Ramos (cell line): ENCODE measurements at regions not wholly inside any gene's neighbourhood (a gene's known extent, or its start where the extent isn't known, plus 50 kb on each side); places are given as distances from the start of the nearest gene placed in this dataset.

Experiments
- in situ Hi-C: fragments of 300-500 bp; cut with MboI; formaldehyde crosslinking; loops from one replicate; pipeline ENCODE4 v1.14.3; 2022; ENCODE audit warnings: low sequenced_read_pairs; ENCODE audit not compliant: unreplicated experiment

- in situ Hi-C loops: no loop called here
Observed at GRCh38 chr12:89862511-89863445, 154.1 kb upstream of the ATP2B1 start.

DNA sequence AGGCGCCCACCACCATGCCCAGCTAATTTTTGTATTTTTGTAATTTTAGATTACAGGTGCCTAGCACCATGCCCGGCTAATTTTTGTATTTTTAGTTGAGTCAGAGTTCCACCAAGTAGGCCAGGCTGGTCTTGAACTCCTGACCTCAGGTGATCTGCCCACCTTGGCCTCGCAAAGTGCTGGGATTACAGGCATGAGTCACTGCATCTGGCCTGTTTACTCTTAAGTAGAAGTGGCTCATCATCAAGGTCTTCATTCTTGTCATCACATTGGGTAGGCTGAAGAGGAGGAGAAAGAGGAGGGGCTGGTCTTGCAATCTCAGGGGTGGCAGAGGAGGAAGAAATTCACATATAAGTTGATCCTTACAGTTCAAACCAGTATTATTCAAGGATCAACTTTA lies 152.4 kb upstream of the ATP2B1 start:
- in situ Hi-C loops: no loop called here

- in situ Hi-C loops: no loop called here
Observed at GRCh38 chr12:89859508-89860220, 151.0 kb upstream of the ATP2B1 start.

DNA sequence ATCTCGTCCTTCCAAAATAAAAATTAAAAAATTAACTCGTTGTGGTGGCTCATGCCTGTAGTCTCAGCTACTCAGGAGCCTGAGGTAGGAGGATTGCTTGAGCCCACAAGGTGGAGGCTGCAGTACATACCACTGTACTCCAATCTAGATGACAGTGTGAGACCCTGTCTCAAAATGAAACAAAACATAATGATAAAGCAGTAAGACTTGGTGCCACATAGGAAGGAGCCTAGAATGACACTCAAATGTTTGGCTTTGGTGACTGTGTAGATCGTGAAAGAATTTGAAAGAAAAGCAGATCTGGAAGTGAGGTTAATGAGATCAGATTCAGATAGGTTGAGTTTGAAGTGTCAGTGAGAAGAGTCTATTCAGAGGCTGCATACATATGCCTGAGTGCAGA lies 150.1 kb upstream of the ATP2B1 start:
- in situ Hi-C loops: no loop called here

- in situ Hi-C loops: no loop called here
Observed at GRCh38 chr12:89857652-89858274, 149.1 kb upstream of the ATP2B1 start.

DNA sequence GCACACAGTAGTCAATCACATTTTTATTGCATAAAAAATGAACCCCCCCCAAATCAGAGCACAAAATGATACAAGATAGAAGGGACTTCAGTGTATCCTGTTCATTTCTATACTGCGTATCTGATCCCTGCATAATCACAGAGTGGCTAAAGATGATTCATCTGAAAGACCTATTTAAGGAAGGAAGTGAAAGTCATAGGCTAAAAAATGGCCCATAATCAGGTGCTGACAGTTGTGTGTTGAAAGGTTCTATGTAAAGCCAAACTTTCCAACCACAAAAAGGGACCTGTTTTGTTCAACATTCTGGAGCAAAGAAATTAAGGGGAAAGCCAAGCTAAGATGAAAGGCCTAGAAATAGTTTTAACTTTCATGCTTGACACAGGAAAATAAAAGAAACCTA lies 147.8 kb upstream of the ATP2B1 start:
- in situ Hi-C loops: no loop called here

- in situ Hi-C loops: no loop called here
Observed at GRCh38 chr12:89848732-89849131, 140.1 kb upstream of the ATP2B1 start.

DNA sequence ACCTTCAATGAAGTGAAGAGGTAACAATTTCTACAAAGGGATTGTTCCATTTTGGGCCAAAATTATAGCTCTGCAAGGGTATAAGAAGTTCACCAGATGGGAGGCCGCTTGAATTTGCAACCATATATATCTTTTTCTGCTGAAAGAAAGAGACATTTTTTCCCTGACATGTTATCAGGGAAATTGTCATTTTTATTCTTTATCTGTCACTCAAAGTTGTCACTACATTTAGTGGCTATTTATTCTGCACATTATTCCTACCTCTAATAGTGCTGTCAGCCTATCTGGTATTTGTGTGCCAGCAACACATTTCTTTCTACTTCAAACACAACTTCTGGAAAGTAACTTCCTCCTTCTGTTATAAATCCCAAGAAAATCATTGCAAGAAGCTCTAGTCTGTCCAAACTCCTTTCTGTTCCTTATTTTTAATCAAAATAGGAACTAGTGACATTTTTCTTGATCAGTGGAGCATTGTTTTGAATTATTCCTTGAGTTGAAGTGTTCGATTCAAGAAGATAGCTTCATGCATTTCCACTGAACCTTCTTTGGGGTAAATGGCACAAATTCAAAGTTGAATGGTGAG lies 137.9 kb upstream of the ATP2B1 start:
- in situ Hi-C loops: no loop called here

DNA sequence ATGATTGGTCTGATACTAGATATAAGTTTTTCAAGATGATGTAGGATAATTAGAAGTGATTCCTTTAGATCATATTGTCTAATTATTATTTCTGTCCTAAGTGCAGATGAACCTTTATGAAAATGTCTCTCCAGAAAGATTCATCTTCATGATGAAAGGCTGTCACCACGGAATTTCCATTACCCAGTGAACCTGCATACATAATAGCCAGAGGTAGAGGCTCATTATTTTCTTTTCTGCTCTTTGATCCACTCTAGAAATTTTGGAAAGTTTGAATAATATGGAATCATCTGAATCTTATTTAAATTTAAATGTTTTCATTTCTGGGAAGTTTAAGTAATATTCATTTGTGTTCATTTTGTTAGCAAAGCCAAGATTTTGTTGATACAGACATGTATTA lies 137.1 kb upstream of the ATP2B1 start:
- in situ Hi-C loops: no loop called here

DNA sequence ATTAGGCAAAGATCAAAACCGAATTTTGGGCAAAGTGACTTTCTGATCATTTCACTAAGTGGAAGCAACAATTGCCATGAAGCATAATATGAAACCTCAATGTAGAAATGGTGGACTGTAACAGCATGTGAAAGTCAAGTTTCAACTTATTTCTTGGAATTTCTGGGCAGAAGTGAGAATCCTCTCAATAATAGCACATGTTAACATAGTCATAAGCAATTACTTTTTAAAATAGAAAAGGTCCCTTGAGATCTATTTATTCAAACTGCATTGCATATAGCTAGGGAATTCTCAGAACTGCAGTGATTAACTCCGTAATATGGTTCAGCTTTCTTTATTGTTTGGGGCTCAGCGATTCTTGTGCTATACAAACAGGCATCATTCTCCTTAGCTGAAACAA lies 136.7 kb upstream of the ATP2B1 start:
- in situ Hi-C loops: no loop called here

DNA sequence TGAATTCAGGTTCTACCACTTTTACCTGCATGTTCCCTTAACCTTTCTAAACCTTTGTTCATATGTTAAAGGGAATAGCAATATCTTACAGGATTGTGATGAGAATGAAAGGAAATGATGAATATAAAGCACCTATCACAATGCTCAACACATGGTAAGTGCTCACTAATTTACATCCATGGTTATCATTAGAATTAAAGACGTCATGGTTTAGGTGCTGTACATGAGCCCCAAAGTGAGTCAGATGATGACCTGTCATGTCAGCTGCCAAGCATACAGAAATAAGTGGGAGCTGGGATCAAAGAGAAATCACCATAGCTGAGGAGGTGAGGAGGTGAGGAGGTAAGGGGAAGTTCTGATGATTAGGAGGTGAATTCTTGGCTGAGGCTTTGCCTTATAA lies 135.9 kb upstream of the ATP2B1 start:
- in situ Hi-C loops: no loop called here

- in situ Hi-C loops: no loop called here
Observed at GRCh38 chr12:89840162-89840922, 131.7 kb upstream of the ATP2B1 start.

DNA sequence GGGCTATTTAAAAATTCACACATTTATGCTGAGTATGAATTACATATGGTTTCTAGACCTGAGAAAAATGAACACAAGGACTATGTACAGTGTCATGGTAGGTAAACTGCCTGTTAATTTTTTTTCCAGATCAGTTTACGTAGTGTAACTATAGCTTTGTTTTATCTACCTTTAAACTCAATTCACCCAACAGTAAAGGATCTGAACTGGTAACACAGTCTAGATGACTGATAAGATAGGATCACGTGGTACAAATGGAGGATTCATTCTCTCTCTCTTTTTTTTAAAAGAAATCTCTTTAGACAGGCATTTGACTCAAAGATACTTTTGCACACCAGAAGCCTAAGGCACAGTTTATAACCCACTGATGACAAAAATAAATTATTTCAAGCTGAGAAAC lies 130.8 kb upstream of the ATP2B1 start:
- in situ Hi-C loops: no loop called here

GRCh38 chr12:89838833-89839232 lies 130.2 kb upstream of the ATP2B1 start:
- in situ Hi-C loops: no loop called here

- in situ Hi-C loops: no loop called here
Observed at GRCh38 chr12:89836026-89836425, 127.4 kb upstream of the ATP2B1 start.

DNA sequence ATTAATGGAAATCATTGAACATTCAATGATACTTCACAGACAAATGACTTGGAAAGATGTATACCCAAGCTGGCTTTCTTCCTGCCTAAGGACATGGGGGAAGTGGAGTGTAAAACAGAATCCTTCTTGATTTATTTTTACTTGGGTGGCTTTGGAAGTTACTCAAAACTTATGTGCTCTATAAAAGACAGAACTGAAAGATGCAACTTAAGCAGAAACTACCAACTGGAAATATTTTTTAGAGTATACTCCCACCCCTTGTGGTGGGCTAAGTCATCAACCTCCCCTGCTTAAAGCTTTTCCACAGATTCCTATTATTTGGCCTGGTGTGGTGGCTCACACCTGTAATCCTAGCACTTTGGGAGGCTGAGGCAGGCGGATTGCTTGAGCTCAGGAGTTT lies 126.0 kb upstream of the ATP2B1 start:
- in situ Hi-C loops: no loop called here

GRCh38 chr12:89833337-89834252 lies 125.0 kb upstream of the ATP2B1 start:
- in situ Hi-C loops: no loop called here

- in situ Hi-C loops: no loop called here
Observed at GRCh38 chr12:89832336-89832735, 123.7 kb upstream of the ATP2B1 start.
